Coronary artery (tissue), 2 donors: ENCODE measurements at regions not wholly inside any gene's neighbourhood (a gene's known extent, or its start where the extent isn't known, plus 50 kb on each side); places are given as distances from the start of the nearest gene placed in this dataset.

ENCODE experiments used
- DNase-seq: peaks from one replicate; pipeline ENCODE4 v3.0.0-alpha.2; 2017; ENCODE audit warnings: low spot score
- H3K27ac ChIP-seq, 2 donors: fragments of 200-600 bp; sonication (generic); one replicate each; pipeline ENCODE4 v1.5.1; 2016 to 2019
- H3K4me3 ChIP-seq: fragments of 200-600 bp; sonication (generic); 2 replicates; pipeline ENCODE4 v1.5.1; 2016; ENCODE audit warnings: mild to moderate bottlenecking, moderate library complexity
- CTCF ChIP-seq: fragments of 200-600 bp; sonication (generic); IDR thresholded peaks from one replicate; pipeline ENCODE4 v1.5.1; 2019; ENCODE audit warnings: antibody characterized with exemption

GRCh38 chr7:19203686-19204085 lies 58.5 kb upstream of the FERD3L start:
- Histone ChIP-seq H3K4me3 (no peak overlapping the region), H3K27ac (no peak overlapping the region)
- DNase-seq, result no peak
- no peak for TF ChIP-seq CTCF

GRCh38 chr7:19202599-19202998 lies 57.4 kb upstream of the FERD3L start:
- no peak for TF ChIP-seq CTCF

More at GRCh38 chr7:19202599-19202998, 57.4 kb upstream of the FERD3L start:
- no peak for DNase-seq
- Histone ChIP-seq H3K4me3 (no peak overlapping the region), H3K27ac (no peak overlapping the region)
